ENCODE measurements at regions not wholly inside any gene's neighbourhood (a gene's known extent, or its start where the extent isn't known, plus 50 kb on each side); places are given as distances from the start of the nearest gene placed in this dataset.

DNA sequence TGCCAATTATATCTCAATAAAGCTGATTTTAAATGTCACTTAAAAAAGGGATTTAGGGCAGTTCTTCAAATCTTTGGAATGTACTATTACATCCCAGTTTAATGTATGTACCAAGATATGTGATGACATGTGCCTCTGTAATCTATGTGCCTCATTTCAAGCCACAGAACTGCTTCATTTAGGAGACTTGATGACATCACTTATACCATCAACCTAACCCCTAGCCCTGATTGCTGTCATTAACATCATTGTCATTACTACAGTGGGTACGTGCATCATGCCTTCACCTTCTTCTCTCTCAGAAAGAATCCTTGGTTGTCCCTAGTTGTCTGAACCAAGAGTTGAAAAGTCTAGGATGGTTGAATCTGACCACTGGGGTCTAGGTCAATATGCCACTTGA, 134.3 kb upstream of the RAB11FIP2 start:
- DNase-seq (ENCODE audit: low read depth in 3 of 3), result no peak

DNA sequence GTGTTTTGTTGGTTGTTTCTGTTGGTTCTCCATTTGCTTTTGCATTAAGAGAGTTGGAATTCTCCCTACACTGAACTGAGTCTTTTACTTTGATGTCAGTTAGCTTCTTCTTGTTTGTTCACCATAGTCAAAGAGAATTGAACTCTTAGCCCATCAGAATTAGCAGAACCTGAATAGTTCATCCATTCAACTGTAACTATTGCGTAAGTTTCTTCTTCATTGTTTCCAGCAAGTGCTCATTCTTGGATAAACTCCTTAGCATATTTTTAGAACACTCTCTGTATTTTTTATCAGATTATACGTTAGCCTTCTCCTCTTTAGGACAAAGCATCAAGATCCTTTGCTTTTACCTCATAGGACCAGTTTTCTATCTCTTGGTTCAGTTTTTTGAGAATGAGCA, 128.4 kb upstream of the RAB11FIP2 start:
- DNase-seq (ENCODE audit: low read depth in 3 of 3), result no peak

DNA sequence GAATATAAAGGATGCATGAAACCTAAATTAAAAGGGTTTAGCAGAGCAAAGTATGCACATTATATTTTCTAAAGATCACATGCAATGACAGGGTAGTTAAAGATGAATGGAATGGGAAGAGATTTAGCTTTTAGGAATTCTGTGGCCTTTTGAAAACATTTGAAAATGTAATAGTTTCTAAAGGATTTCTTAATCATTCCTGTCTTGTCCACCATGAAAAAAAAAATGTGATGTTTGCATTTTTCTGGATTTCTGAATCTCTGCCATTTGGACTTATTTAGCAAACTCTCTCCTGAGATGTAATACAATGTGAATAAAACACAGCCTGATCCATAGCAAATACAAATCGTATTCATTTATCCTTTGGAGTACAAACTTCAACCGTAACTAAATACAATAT, 126.6 kb upstream of the RAB11FIP2 start:
- DNase-seq (ENCODE audit: low read depth in 3 of 3), result no peak

DNA sequence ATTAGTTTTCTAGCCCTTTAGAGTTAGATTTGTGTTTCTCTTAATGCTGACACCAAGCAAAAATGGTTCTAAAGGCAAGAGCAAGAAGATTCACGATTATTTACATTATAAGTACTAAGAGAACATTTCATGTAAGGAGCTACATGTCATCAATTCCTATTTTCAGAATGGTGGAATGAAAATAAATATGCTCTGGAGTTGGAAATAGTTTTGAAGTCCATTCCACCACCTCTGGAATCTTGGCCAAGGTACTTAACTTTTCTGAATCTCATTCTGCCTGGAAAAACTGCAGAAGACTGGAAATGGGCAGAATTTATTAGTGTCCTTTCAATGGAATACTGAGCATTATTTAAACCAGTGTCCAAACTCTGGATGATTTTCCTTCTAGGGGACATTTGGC, 125.1 kb upstream of the RAB11FIP2 start:
- no peak for DNase-seq (ENCODE audit: low read depth in 3 of 3)

DNA sequence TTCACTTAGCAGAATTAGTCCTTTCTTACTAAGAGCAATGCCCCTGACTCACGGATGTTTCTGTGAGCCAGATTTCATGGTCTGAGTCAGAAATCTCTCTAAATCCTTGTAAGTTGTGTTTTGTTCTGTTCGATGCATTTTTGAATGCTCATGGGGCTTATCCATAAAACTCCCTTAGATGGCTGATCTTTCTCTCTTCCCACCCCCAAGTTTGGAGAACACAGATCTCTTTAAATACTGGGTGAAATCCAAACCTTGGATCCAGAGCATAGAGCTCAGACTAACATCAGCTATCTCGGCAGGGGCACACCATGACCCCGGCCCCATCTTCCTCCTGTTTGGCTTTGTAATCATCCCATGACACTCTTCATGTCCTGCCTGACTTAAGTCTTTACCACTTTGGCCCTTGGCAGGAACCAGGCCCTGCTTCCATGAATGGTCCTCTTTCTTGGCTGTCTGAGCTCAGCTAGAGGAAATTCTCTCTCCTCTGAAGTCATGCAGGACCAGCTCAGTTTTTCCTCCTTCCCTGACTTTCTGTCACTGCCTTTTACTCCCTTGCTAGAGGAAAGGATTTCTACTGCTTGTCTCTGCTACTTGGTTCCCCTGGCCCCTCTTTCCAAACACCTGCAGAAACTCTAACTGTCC, 120.4 kb upstream of the RAB11FIP2 start:
- no peak for DNase-seq (ENCODE audit: low read depth in 3 of 3)

DNA sequence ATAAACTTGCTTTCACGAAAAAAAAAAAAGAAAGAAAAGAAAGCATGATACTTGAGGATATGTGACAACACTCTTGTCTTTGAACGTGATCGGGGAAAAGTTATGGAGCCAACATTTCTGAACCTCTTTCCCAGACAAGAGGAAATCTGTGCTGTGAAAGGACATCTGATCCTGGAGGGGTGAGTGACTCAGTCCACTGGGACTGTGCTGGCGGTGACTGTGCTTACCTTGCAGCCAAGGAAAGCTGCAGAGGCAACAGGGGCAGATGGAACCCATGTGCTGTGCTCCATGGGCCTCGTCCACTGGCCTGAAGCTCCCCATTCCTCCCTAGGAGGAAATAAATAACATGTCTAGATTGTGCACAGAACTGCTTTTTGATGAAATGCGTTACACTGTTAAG, 116.5 kb upstream of the RAB11FIP2 start:
- no peak for DNase-seq (ENCODE audit: low read depth in 3 of 3)

DNA sequence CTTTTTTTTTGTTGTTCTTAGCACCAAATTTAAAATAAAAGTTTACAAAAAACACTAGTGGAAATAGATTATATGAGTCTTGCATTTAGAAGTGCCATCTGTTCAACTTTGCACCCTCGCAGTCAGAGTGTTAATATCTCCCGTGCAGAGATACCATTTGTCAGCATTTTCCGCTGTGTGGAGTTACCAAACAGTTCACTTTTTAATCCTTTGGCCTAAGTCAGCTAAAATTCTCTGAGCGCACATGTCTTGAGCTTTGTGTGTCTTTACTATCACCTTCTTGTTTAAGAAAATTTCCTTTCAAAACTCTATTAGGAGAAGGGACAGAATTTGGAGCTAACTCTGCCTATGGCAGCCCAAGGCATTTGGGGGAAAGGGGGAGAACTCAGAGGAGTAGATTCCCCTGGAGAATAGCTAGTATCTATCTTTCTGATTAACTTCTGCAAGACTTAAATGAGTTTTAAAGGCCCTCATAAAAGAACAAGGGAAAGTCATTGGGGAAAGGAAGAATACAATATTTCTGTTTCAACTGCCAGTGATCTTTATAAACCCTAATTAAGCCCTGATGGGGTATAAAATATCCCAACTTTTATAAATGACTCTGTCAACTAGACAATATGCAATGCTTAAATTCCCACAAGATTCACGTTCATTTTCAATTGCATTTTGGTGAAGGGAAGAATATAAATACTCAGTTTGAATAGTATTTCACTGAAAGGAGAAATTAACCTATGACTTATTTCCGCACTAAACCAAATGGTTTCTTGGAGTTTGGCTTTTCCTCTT, 114.9 kb upstream of the RAB11FIP2 start:
- no peak for DNase-seq (ENCODE audit: low read depth in 3 of 3)

DNA sequence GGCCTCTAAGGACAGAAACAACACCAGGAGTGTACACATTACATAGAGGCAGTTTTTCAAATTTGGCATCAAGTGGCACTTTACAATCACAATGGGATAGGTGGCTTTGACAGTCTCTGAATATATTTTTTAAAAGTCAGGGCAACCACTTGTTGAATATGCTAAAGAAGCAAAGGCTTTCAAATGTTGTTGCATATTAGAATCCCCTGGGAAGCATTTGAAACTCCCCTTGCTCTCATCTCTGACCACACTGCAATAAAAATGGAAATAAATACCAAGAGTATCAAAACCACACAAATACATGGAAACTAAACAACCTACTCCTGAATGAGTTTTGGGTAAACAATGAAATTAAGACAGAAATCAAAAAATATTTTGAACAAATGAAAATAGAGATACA, 106.5 kb upstream of the RAB11FIP2 start:
- DNase-seq (ENCODE audit: low read depth in 3 of 3), result no peak

DNA sequence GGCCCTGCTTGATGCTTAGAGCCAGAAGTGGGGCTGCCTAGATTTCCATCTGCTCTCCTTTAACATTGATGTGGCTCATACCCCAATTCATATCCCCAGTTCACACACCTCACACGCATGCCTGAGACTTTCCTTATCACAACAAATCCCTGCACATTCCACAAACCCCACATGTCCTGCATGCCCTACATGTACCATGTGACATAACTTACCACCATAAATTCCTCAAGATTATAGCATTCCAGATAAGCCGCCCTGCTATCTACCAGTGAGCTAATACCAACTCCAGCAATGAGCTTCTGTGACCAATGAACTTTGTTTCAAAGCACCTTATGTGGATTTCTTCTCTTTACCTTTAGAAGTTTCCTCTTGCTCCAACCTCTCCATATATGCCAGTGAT, 104.7 kb upstream of the RAB11FIP2 start:
- no peak for DNase-seq (ENCODE audit: low read depth in 3 of 3)

DNA sequence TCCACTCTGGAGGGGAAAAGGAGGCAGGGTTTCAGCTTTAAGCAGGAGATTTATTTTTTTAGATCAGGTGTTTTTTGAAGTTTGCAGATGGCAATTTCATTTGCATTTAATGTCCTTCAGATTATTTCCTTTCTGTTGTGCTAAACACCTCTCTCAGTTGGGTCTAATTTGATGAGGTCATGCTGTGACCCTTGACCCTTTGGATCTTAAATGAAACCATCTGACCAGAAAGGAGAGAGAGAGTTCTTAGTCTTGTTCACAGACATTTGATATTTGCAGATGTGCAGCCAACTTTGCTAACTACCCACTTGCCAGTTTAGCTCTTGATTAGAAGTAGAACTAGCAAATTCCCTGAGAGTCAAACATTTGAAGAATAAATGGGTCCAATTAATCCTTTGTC, 101.5 kb upstream of the RAB11FIP2 start:
- no peak for DNase-seq (ENCODE audit: low read depth in 3 of 3)

DNA sequence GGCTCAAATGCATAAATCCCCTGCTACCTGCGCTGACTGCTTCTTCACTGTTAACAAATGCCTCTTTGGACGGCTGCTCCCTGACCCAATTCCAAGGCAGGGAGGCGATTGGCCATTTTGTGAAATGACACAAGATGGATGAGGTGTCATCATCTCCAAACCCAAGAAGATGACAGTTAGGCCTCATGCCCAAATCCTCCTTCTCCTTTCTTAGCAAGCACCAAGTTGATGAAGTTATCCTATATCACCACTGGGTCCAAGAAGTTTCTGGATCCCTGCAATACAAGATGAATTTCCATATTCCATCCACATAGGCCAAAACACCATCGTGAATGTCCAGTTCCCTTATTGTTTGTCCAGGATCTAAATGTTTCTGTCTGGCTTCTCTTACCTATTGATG, 98.5 kb upstream of the RAB11FIP2 start:
- no peak for DNase-seq (ENCODE audit: low read depth in 3 of 3)

DNA sequence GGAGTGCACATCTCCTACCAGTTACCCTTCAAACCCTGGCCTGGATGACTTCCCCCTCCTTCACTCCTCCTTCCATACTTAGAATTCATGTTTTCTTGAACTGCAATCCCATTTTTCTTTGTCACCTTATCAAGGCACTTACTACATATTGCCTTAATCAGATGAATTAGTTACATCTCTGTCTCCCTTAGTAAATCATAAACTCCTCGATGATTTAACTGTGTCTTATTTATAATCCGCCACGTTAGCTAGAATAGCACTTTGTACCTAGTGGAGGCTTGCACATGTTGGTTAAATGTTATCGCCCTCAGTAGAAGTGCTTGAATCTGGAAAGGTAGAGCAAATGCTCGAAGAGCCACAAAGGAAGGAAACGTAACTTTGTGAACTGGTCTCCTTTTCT, 94.7 kb upstream of the RAB11FIP2 start:
- no peak for DNase-seq (ENCODE audit: low read depth in 3 of 3)

DNA sequence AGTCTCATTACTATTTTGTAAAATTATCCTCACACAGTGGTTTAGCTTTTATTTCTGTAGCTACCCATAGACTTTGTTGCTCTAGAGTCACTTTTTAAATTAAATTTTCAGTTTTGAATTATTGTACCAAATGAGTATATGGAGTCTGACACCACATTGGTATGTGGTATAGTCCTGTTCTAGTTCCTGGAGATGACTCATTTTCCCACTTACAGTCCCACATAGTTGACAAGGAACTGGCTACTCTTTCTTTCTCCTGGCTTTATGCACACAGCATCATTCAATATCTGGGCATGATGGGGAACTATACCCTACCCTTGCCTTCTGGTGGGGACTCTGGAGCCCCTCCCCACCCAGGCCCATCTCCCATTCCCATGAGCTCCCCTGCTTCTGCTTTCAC, 92.6 kb upstream of the RAB11FIP2 start:
- no peak for DNase-seq (ENCODE audit: low read depth in 3 of 3)

DNA sequence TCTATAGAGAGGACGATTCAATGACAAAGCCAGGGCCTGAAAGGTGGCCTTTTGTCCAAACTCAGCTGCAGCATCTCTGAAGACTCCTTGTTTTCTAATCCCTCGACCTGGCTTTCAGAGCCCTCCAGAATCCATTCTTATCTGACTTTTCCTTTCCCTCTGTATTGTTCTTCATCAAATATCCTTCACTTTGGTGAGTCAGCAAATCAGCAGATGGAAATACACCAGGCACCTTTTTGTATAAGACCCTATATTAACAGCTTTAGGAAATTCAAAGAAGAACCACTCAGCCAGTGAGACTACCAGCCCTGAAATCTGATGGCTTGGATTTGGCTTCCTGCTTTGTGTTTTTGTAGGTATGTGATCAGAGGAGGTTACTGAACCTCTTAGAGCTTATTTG, 81.9 kb upstream of the RAB11FIP2 start:
- no peak for DNase-seq (ENCODE audit: low read depth in 3 of 3)

DNA sequence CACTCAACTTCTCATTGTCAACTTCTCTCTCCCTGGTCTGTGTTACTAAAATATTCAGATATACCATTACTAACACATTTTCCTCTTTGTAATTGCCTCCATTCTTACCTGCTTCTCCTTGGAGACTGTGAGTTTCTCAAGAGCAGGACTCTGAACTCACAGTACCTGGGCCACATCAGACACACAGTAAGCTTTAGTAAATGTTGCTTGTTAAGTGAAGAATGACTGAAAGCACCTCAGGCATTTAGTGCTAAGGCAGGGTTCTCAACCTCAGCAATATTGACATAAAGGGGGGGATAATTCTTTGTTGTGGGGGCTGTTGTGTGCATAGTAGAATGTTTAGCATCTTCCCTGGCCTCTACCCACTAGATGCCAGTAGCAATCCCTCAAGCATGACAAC, 72.0 kb upstream of the RAB11FIP2 start:
- no peak for DNase-seq (ENCODE audit: low read depth in 3 of 3)

DNA sequence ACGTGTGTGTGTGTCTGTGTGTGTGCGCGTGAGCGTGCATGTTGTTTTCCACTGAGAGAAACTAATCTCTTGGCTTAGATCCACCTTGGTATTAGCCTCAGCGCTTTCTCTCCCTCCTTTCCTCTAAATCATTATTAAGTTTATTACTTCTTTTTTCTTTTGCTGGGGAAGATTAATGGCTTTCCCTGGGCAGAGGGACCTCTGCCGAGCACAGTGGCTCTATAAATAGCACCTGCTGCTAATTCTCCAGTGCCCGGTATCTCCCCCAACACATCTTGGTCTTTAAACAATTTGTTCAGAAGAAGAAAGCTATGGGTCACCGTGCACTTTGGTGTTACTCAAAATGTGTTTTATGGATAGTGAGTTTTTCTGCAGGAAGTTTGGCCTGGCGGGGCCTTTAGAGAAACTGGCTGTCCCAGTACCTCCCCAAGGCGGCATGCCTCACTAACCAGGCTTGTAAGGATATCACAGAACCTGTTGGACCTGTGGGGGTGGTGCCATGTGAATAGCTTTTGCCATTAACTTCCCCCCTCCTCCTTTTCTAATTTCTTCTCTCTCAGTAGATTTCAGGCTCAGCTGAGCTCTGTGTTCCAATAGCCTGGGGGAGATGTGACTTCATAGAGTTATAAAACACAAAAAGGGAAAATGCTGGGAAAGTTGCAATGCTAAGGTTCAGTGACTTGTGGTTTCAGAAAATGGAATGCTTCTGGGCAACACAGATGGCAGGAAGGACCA, 70.1 kb upstream of the RAB11FIP2 start:
- no peak for DNase-seq (ENCODE audit: low read depth in 3 of 3)

DNA sequence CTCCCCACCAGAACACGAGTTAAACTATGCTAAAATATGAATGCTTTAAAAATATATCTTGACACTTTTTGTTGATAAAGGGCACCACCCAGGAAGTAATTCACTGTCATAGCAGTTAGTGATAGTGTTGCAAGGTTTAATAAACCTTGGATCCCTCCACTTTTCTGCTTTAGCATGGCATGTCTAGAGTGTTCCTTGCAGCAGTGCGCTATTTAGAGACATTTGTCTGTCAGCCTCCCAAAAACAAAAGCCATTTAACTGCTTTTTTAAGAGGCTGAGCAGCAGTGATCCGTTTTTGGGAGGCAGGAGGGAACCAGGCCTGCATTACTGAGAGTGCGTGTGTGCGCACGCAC, 69.6 kb upstream of the RAB11FIP2 start:
- no peak for DNase-seq (ENCODE audit: low read depth in 3 of 3)

DNA sequence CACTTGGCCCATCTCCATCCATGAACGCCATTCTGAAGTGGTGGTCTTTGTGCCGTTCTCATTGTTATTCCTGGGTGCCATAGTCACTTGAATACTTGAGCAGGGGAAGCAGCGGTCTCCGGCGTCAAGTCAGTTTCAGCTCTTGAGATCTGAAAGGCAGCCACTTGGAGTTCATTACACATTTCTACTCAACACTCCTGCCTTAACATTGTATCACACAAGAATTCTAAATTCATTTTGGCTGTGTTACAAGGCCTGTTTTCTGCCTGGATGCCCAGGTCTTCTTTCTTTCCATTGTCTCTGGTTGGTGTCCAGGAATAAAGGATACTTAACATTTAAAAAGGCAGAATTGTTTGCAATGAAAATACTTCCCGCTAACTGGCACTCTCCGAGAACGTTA, 69.0 kb upstream of the RAB11FIP2 start:
- no peak for DNase-seq (ENCODE audit: low read depth in 3 of 3)

DNA sequence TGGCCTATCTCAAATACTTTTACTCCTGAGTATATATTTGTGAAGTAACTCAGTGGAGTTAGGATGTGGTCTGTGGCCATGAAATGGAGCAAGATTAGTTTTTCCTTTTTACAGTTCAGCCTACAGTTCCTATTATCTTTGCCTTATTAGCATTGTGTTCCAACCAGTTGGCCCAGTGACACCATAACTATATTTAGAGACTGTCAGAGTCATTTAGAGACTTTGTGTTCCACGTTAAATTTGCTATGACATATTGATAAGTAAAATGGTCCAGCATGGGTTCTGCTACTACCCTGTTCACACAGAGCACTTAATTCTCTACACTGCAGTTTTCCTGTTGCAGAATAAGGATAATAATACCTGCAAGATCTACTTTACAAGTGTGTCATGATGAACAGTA, 68.3 kb upstream of the RAB11FIP2 start:
- DNase-seq (ENCODE audit: low read depth in 3 of 3), result no peak

DNA sequence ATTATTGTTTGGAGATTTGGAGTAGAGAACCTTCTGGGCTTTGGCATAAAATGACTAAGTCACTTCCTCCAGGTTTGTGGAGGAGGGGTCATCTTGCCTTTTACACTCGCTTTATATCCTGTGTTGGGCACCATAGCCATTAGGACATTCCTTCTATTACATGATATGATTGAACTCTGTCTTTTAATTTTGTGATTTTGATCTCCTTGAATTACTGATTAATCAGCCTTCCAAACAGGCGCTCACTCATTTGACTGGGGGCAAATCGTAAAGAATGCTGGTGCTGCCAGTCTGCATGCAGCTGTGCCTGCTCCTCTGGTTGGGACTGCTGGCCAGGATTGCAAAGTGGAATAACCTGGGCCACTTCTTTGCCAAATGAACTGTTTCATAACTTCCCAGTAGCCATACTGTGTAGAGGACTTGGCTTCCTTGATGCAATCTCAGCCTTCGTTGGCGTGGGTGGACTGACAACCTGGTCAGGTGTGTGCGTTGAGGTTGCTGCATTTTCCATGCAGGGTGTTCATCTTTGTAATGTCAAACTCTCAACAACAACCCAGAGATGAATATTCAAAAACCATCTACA, 65.9 kb upstream of the RAB11FIP2 start:
- DNase-seq (ENCODE audit: low read depth in 3 of 3), result no peak

DNA sequence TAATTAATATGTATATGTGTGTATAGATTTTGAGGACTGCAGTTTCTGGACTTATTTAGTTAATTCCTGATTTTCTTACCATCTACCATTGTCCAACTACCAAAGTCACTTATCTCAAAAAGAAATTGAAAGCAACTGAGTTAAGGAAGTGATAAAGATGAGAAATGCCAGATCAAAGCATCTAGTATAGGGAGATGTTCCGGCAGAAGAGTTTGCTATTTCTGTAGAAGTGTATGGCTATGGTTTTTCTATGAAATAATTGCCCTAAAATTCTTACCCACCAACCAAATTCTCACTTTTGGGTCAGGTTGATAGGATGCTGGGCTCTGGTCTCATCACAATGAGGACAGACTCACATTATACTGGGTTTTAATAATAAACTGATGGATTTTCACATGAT, 64.0 kb upstream of the RAB11FIP2 start:
- DNase-seq (ENCODE audit: low read depth in 3 of 3), result no peak

DNA sequence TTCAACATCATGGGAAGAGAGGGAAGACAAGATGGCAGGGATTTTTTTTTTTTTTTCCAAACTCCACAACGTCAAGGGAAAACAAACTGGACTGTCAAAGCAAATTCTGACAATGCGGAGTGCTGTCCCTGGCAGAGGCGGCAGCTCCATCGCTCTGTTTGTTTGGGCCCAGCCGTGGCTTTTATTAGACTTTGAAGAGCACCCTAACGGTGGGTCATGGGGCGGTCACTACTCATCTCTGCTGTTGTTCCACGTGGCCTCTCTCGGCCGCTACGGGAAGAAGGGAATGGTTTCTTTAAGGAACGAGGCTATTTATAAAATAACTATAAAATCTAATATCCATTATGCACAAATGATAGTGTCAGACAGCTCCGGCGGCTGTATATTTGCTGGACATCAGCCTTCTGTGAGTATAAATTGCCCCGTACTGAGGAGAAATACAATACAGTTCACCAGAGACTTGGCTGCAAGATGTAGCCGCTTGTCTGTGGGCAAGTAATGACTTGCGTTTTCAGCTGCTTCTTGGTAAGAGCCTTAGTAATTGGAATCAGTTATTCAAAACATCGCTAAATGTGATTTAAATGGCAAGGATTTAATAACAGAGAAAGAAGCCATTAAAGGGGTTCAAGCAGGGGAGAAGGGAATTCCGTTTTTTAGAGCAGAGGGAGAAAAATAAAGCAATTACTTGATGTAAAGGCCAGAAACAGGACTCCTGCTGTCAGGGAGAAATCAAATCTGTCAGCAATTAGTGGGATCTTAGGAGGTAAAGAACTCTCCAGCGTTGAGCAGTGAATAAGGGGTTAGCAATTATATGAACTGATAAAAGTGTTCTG, 61.7 kb upstream of the RAB11FIP2 start:
- DNase-seq (ENCODE audit: low read depth in 3 of 3), result no peak
